ENCODE measurements at regions not wholly inside any gene's neighbourhood (a gene's known extent, or its start where the extent isn't known, plus 50 kb on each side); places are given as distances from the start of the nearest gene placed in this dataset.
"Not testable (repeated sequence)": the region's sequence is repeated elsewhere in the genome, so short reads cannot be mapped to it uniquely, and the experiment has no call there.

DNA sequence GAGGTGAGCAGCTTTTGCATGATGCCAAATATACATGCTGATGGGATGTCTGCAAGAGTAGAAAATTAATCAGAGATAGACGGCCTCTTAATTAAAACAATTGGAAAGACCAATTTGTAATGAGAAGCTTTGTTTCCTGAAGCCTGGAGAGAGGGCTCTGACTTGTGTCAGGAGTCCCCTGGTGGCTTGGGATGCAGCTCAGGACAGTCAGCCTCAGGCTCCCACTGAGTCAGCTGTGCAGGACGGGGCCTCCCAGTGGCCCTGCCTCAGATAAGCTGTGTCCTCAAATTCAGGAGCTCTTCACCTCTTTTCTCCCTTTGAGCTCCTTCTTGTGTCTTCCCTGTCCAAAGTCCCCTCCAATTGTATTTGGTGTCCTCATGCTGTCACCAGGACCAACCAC, 438.9 kb upstream of the PODXL start:
- Mint-ChIP-seq H3K36me3 (ENCODE audit: low read depth) (no peaks in the 10 kb centered on the region), H3K27me3 (ENCODE audit: low read depth) (peaks cover 6% of the 10 kb centered on the region), H3K9me3 (no peaks in the 10 kb centered on the region), H3K27ac (no peak overlapping the region), H3K4me1 (no peaks in the 10 kb centered on the region), H3K4me3 (no peak overlapping the region)
- TF ChIP-seq, protein P1, sequence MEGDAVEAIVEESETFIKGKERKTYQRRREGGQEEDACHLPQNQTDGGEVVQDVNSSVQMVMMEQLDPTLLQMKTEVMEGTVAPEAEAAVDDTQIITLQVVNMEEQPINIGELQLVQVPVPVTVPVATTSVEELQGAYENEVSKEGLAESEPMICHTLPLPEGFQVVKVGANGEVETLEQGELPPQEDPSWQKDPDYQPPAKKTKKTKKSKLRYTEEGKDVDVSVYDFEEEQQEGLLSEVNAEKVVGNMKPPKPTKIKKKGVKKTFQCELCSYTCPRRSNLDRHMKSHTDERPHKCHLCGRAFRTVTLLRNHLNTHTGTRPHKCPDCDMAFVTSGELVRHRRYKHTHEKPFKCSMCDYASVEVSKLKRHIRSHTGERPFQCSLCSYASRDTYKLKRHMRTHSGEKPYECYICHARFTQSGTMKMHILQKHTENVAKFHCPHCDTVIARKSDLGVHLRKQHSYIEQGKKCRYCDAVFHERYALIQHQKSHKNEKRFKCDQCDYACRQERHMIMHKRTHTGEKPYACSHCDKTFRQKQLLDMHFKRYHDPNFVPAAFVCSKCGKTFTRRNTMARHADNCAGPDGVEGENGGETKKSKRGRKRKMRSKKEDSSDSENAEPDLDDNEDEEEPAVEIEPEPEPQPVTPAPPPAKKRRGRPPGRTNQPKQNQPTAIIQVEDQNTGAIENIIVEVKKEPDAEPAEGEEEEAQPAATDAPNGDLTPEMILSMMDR (IDR thresholded peaks at IDR 0.05; ENCODE audit: unreplicated experiment in 3 of 3), result no peak

DNA sequence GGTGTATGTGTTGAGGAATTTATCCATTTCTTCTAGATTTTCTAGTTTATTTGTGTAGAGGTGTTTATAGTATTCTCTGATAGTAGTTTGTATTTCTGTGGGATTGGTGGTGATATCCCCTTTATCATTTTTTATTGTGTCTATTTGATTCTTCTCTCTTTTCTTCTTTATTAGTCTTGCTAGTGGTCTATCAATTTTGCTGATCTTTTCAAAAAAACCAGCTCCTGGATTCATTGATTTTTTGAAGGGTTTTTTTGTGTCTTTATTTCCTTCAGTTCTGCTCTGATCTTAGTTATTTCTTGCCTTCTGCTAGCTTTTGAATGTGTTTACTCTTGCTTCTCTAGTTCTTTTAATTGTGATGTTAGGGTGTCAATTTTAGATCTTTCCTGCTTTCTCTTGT, 424.6 kb upstream of the PODXL start:
- H3K36me3 Mint-ChIP-seq (ENCODE audit: low read depth); H3K27ac Mint-ChIP-seq; H3K4me3 Mint-ChIP-seq; H3K4me1 Mint-ChIP-seq: not testable (repeated sequence)
- H3K27me3 Mint-ChIP-seq (ENCODE audit: low read depth), result peaks cover 30% of the 10 kb centered on the region
- H3K9me3 Mint-ChIP-seq, result peaks cover 22% of the 10 kb centered on the region

DNA sequence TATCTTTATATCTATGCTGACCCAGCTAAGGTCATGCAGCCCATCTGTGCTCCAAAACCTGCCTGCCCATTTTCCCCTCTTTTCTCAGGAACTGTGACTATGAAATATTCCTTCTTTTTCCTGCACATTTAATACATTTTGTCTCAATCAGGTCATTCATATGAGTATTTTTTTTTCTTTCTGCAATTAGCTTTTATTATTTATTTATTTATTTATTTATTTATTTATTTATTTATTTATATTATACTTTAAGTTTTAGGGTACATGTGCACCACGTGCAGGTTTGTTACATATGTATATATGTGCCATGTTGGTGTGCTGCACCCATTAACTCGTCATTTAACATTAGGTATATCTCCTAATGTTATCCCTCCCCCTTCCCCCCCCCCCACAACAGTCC, 421.7 kb upstream of the PODXL start:
- Mint-ChIP-seq H3K9me3 (peaks cover 16% of the 10 kb centered on the region), H3K27me3 (ENCODE audit: low read depth) (peaks cover 23% of the 10 kb centered on the region)
- not testable (repeated sequence) for H3K4me1 Mint-ChIP-seq; H3K27ac Mint-ChIP-seq; H3K4me3 Mint-ChIP-seq; H3K36me3 Mint-ChIP-seq (ENCODE audit: low read depth)

DNA sequence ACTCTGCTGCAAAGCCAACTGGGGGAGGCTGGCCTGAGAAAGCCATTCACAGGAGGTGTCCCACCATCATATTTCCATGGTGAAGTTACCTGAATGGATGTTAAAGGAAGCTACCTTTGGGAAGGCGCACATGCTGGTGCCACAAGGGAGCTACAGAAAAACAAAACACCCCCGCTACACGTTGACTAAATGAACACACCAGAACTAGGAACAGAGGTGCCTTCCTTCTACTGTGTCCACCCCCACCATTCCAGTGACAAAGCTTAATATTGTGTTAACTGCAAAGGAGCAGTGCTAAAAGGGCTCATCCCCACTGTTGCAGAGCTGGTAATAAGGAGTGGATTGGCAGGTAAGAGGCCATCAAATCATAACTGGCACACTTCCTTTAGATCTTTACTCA, 420.0 kb upstream of the PODXL start:
- TF ChIP-seq, protein P1 (IDR thresholded peaks at IDR 0.05; ENCODE audit: unreplicated experiment in 3 of 3), result no peak
- Mint-ChIP-seq H3K36me3 (ENCODE audit: low read depth) (no peaks in the 10 kb centered on the region), H3K27me3 (ENCODE audit: low read depth) (peaks cover 8% of the 10 kb centered on the region), H3K27ac (no peak overlapping the region), H3K9me3 (peaks cover 14% of the 10 kb centered on the region), H3K4me1 (no peaks in the 10 kb centered on the region), H3K4me3 (no peak overlapping the region)

DNA sequence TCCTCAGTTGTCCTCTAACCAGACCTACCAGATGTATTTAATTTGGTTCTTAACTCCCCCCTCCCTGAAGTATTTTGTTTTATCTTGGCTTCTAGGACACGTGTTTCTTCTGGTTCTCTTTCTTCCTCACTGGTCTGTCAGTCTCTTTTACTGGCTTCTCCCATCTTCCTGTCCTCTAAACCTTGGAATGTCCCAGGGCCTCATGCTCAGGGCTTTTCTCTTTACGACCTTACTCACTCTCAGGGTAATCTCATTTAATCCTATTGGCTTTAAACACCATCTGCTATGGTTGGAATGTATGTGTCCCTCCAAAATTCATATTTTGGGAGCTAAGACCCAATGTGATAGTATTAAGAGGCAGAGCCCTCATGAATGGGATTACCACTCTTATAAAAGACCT, 418.2 kb upstream of the PODXL start:
- H3K27me3 Mint-ChIP-seq (ENCODE audit: low read depth), result peaks cover 5% of the 10 kb centered on the region
- no peaks in the 10 kb centered on the region for H3K4me1 Mint-ChIP-seq
- H3K27ac Mint-ChIP-seq, result no peak overlapping the region
- no peak overlapping the region for H3K4me3 Mint-ChIP-seq
- no peaks in the 10 kb centered on the region for H3K36me3 Mint-ChIP-seq (ENCODE audit: low read depth)
- peaks cover 8% of the 10 kb centered on the region for H3K9me3 Mint-ChIP-seq
- TF ChIP-seq, protein P1 (IDR thresholded peaks at IDR 0.05; ENCODE audit: unreplicated experiment in 3 of 3), result no peak

DNA sequence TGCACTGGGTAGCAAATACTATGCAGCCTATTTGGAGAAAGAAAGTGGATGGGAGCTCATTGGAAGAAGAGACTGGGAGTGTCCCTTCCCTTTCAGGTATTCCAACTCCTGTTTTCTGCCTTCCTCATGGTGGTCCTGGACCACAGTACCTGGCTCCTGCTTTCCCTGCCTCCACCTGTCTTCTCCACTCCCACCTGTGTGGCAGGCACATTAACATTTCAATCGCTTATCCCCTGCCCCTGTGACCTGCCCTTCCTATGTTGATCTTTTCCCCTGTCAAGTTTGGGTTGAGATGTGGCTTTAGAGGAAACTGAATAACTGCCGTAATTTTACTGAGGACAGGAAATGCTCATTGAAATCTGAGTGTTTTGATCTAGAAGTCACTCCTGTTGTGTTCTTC, 415.8 kb upstream of the PODXL start:
- H3K27me3 Mint-ChIP-seq (ENCODE audit: low read depth), result peaks cover 2% of the 10 kb centered on the region
- TF ChIP-seq, protein P1 (IDR thresholded peaks at IDR 0.05; ENCODE audit: unreplicated experiment in 3 of 3), result no peak
- no peak overlapping the region for H3K27ac Mint-ChIP-seq
- peaks cover 11% of the 10 kb centered on the region for H3K4me1 Mint-ChIP-seq
- no peaks in the 10 kb centered on the region for H3K36me3 Mint-ChIP-seq (ENCODE audit: low read depth)
- H3K9me3 Mint-ChIP-seq, result no peaks in the 10 kb centered on the region
- H3K4me3 Mint-ChIP-seq, result no peak overlapping the region

DNA sequence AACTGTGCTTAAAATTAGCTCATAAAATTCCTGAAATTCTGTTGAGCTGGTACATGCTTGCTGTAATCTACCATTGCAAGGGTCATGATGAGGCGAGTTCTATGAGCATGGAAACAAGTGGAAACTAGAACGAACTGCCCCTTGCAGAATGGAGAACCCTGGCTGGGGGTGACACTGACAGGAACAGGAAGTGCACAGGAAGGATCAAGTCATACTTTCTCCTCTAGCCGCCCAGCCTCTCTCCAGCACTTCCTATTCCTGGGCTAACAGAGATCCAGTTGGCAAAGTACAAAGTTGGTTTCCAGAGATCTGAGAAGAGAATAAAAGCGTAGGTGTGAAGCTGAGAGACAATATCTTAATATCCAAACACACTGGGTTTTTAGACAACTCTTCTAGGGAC, 414.2 kb upstream of the PODXL start:
- Mint-ChIP-seq H3K27me3 (ENCODE audit: low read depth) (peaks cover 3% of the 10 kb centered on the region), H3K4me3 (no peak overlapping the region), H3K36me3 (ENCODE audit: low read depth) (no peaks in the 10 kb centered on the region), H3K9me3 (no peaks in the 10 kb centered on the region), H3K4me1 (peaks cover 12% of the 10 kb centered on the region), H3K27ac (no peak overlapping the region)
- TF ChIP-seq, protein P1 (IDR thresholded peaks at IDR 0.05; ENCODE audit: unreplicated experiment in 3 of 3), result no peak

All from nephron (organoid).